PC-3 (cell line): ENCODE measurements at regions not wholly inside any gene's neighbourhood (a gene's known extent, or its start where the extent isn't known, plus 50 kb on each side); places are given as distances from the start of the nearest gene placed in this dataset.

Experiments used
- ATAC-seq: fragments of 200-7000 bp; cut with Tn5 transposase; 2 replicates; pipeline ENCODE4 v1.9.1; 2020; ENCODE audit warnings: mild to moderate bottlenecking, moderate library complexity
- BruUV-seq: library from RNA; stranded (reverse); fragments of 400-500 nt; replicated peaks from 2 replicates; lab custom pipeline; 2021; lab: Mats Ljungman, UMichigan
- CTCF ChIA-PET: fragments of 300-600 bp; sonication (Branson Sonifier 250); formaldehyde crosslinking; loops from one replicate; lab custom pipeline; 2022; ENCODE audit warnings: antibody characterized with exemption; lab: Charles Lee
- POLR2A ChIA-PET: fragments of 300-600 bp; sonication (Branson Sonifier 250); formaldehyde crosslinking; loops from one replicate; lab custom pipeline; 2022; ENCODE audit warnings: antibody characterized with exemption; ENCODE audit not compliant: unreplicated experiment; lab: Charles Lee
- DNase-seq: peaks from one replicate; pipeline ENCODE4 v3.0.0-alpha.2; 2015
- H2AFZ ChIP-seq: fragments of 300-600 bp; sonication (generic); 2 replicates; pipeline ENCODE4 v1.6.0; 2016; ENCODE audit warnings: antibody characterized with exemption, low read length
- H3F3A ChIP-seq: fragments of 300-600 bp; sonication (generic); one replicate; pipeline ENCODE4 v1.6.0; 2017; ENCODE audit warnings: antibody characterized with exemption, low read length, control low read depth, mild to moderate bottlenecking; ENCODE audit not compliant: unreplicated experiment
- H3K27ac ChIP-seq: fragments of 300-600 bp; sonication (generic); 2 replicates; pipeline ENCODE4 v1.5.1; 2016; ENCODE audit warnings: mild to moderate bottlenecking, low read length
- H3K27me3 ChIP-seq: fragments of 300-600 bp; sonication (generic); 2 replicates; pipeline ENCODE4 v1.6.1; 2016; ENCODE audit warnings: low read length, mixed read lengths
- H3K36me3 ChIP-seq: fragments of 300-600 bp; sonication (generic); 2 replicates; pipeline ENCODE4 v1.6.1; 2016; ENCODE audit warnings: low read depth, mixed run types, low read length, mixed read lengths
- H3K4me1 ChIP-seq: fragments of 300-600 bp; sonication (generic); 2 replicates; pipeline ENCODE4 v1.5.1; 2016; ENCODE audit warnings: low read length; ENCODE audit not compliant: insufficient read depth
- H3K4me2 ChIP-seq: fragments of 300-600 bp; sonication (generic); 2 replicates; pipeline ENCODE4 v1.6.0; 2016; ENCODE audit warnings: low read length
- H3K4me3 ChIP-seq: fragments of 300-600 bp; sonication (generic); 2 replicates; pipeline ENCODE4 v1.5.1; 2016; ENCODE audit warnings: mild to moderate bottlenecking, low read length, mixed read lengths
- H3K79me2 ChIP-seq: fragments of 300-600 bp; sonication (generic); 2 replicates; pipeline ENCODE4 v1.6.1; 2017; ENCODE audit warnings: low read length, mixed read lengths
- H3K9ac ChIP-seq: fragments of 300-600 bp; sonication (generic); 2 replicates; pipeline ENCODE4 v1.6.0; 2016; ENCODE audit warnings: mild to moderate bottlenecking, low read length
- H3K9me2 ChIP-seq: fragments of 300-600 bp; sonication (generic); replicated peaks from 2 replicates; pipeline ENCODE4 v1.6.1; 2016; ENCODE audit warnings: mixed run types, low read length, mixed read lengths
- H3K9me3 ChIP-seq: fragments of 300-600 bp; sonication (generic); 2 replicates; pipeline ENCODE4 v1.6.1; 2016; ENCODE audit warnings: low read length, mixed read lengths
- H4K20me1 ChIP-seq: fragments of 300-600 bp; sonication (generic); 2 replicates; pipeline ENCODE4 v1.6.1; 2016; ENCODE audit warnings: low read length, mixed read lengths
- CTCF ChIP-seq: fragments of 300-600 bp; sonication (generic); conservative IDR thresholded peaks from 2 replicates; pipeline ENCODE4 v1.5.1; 2017; ENCODE audit warnings: antibody characterized with exemption, low read depth, mild to moderate bottlenecking, low read length
- EZH2 ChIP-seq: fragments of 300-600 bp; sonication (generic); IDR thresholded peaks from one replicate; pipeline ENCODE4 v1.6.1; 2017; ENCODE audit warnings: antibody characterized with exemption, mild to moderate bottlenecking, low read length; ENCODE audit not compliant: unreplicated experiment
- EZH2phosphoT487 ChIP-seq: fragments of 300-600 bp; sonication (generic); IDR thresholded peaks from 2 replicates; pipeline ENCODE4 v1.6.1; 2018; ENCODE audit warnings: mild to moderate bottlenecking, antibody characterized with exemption, low read length, borderline replicate concordance
- intact Hi-C: fragments of 100-400 bp; cut with micrococcal nuclease; formaldehyde crosslinking; loops from 2 replicates; pipeline ENCODE4 v1.9.0; 2023

- Histone ChIP-seq H4K20me1 (no peaks in the 10 kb centered on the region), H3K36me3 (no peaks in the 10 kb centered on the region), H3K9ac (peak overlapping the region; percentile 93), H3K79me2 (peaks cover 39% of the 10 kb centered on the region), H3K9me2 (no peaks in the 10 kb centered on the region), H2AFZ (peak overlapping the region; percentile 86), H3K9me3 (0 out of 2 replicates have a peak, but pooled peaks cover 4% of the 10 kb centered on the region), H3F3A (no peaks in the 10 kb centered on the region), H3K4me3 (peak overlapping the region; percentile 78), H3K27ac (peak overlapping the region; percentile 93), H3K4me1 (peaks cover 19% of the 10 kb centered on the region), H3K27me3 (no peaks in the 10 kb centered on the region), H3K4me2 (peak overlapping the region; percentile 87)
- intact Hi-C loops = loop anchor here (5.0 kb wide), 1 partner anchor 57 kb away; no protein-coding TSS in a partner anchor
- BruUV-seq = TSS peak; percentile 76
- TF ChIP-seq CTCF (no peak), EZH2phosphoT487 (no peak), EZH2 (no peak)
- DNase-seq (peak; percentile 93), ATAC-seq (peak; percentile 92)
- CTCF ChIA-PET = no interaction called here
- POLR2A ChIA-PET = no interaction called here
Observed at GRCh38 chr6:27019651-27020552, 227.6 kb upstream of the PRSS16 start.

- POLR2A ChIA-PET = no interaction called here
- Histone ChIP-seq H3K4me2 (peak overlapping the region; percentile 87), H3K9me3 (0 out of 2 replicates have a peak, but pooled peaks cover 4% of the 10 kb centered on the region), H3K79me2 (peaks cover 37% of the 10 kb centered on the region), H3K9ac (peak overlapping the region; percentile 93), H2AFZ (peak overlapping the region; percentile 86), H3K36me3 (no peaks in the 10 kb centered on the region), H3K4me1 (peaks cover 22% of the 10 kb centered on the region), H3K27me3 (no peaks in the 10 kb centered on the region), H3K9me2 (no peaks in the 10 kb centered on the region), H3F3A (no peaks in the 10 kb centered on the region), H3K4me3 (peak overlapping the region; percentile 78), H3K27ac (peak overlapping the region; percentile 93), H4K20me1 (no peaks in the 10 kb centered on the region)
- intact Hi-C loops = loop anchor here (5.0 kb wide), 1 partner anchor 57 kb away; no protein-coding TSS in a partner anchor
- TF ChIP-seq CTCF (no peak), EZH2 (no peak), EZH2phosphoT487 (no peak)
- ATAC-seq (no peak), DNase-seq (no peak)
- CTCF ChIA-PET = no interaction called here
- BruUV-seq = TSS peak; percentile 70
Observed at GRCh38 chr6:27020553-27020880, 227.0 kb upstream of the PRSS16 start.

- peaks cover 10% of the 10 kb centered on the region for H3K79me2 ChIP-seq
- BruUV-seq = no TSS peak
- no peaks in the 10 kb centered on the region for H3K9me2 ChIP-seq
- no peaks in the 10 kb centered on the region for H3F3A ChIP-seq
- ChIA-PET CTCF (no interaction called here), POLR2A (no interaction called here)
- intact Hi-C loops = loop anchor here (5.0 kb wide), 1 partner anchor 54 kb away; no protein-coding TSS in a partner anchor
- H3K27ac ChIP-seq = no peak overlapping the region
- no peak for TF ChIP-seq EZH2
- TF ChIP-seq CTCF = no peak
- no peak for TF ChIP-seq EZH2phosphoT487
- DNase-seq (no peak), ATAC-seq (no peak)
- no peak overlapping the region for H3K9ac ChIP-seq
- H2AFZ ChIP-seq = no peak overlapping the region
- H3K36me3 ChIP-seq = no peaks in the 10 kb centered on the region
- H3K9me3 ChIP-seq = no peaks in the 10 kb centered on the region
- H3K4me2 ChIP-seq = no peak overlapping the region
- H4K20me1 ChIP-seq = no peaks in the 10 kb centered on the region
- no peaks in the 10 kb centered on the region for H3K27me3 ChIP-seq
- H3K4me3 ChIP-seq = no peak overlapping the region
- peaks cover 17% of the 10 kb centered on the region for H3K4me1 ChIP-seq
Observed at GRCh38 chr6:27023664-27024063, 223.8 kb upstream of the PRSS16 start.
